ENCODE measurements at regions not wholly inside any gene's neighbourhood (a gene's known extent, or its start where the extent isn't known, plus 50 kb on each side); places are given as distances from the start of the nearest gene placed in this dataset.

- ChIA-PET POLR2A (no interaction called here), CTCF (no interaction called here)
- TF ChIP-seq, protein P1, sequence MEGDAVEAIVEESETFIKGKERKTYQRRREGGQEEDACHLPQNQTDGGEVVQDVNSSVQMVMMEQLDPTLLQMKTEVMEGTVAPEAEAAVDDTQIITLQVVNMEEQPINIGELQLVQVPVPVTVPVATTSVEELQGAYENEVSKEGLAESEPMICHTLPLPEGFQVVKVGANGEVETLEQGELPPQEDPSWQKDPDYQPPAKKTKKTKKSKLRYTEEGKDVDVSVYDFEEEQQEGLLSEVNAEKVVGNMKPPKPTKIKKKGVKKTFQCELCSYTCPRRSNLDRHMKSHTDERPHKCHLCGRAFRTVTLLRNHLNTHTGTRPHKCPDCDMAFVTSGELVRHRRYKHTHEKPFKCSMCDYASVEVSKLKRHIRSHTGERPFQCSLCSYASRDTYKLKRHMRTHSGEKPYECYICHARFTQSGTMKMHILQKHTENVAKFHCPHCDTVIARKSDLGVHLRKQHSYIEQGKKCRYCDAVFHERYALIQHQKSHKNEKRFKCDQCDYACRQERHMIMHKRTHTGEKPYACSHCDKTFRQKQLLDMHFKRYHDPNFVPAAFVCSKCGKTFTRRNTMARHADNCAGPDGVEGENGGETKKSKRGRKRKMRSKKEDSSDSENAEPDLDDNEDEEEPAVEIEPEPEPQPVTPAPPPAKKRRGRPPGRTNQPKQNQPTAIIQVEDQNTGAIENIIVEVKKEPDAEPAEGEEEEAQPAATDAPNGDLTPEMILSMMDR (IDR thresholded peaks at IDR 0.05; ENCODE audit: insufficient read depth, low read length, missing control alignments), result no peak
- DNase-seq (ENCODE audit: low read depth, low spot score), result no peak
- no peak overlapping the region for H3K4me3 ChIP-seq (ENCODE audit: low read depth, low read length)
Measured at GRCh38 chr9:115362101-115362500, 244.1 kb upstream of the TNC start.

DNA sequence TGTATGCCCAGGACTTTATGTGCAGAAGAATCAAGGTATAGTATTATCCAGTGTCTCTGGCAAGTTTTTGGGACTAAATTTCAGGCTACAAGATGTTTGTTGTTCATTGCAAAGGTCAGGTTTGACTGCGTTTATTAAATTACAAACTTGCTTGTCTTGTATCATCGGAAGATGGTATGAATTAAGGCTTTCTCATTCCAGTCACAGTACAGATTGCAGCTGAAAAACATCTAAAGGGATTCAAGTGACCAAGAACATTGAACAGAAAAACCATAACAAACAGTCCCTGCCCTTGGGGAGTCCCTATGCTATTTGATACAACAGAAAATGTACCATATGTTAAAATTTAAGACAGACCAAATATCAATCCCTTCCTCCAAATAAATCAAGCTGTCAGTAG is 244.7 kb upstream of the TNC start:
- POLR2A ChIA-PET, result no interaction called here
- CTCF ChIA-PET, result no interaction called here
- no peak overlapping the region for H3K4me3 ChIP-seq (ENCODE audit: low read depth, low read length)
- TF ChIP-seq, protein P1 (IDR thresholded peaks at IDR 0.05; ENCODE audit: insufficient read depth, low read length, missing control alignments), result no peak
- no peak for DNase-seq (ENCODE audit: low read depth, low spot score)

DNA sequence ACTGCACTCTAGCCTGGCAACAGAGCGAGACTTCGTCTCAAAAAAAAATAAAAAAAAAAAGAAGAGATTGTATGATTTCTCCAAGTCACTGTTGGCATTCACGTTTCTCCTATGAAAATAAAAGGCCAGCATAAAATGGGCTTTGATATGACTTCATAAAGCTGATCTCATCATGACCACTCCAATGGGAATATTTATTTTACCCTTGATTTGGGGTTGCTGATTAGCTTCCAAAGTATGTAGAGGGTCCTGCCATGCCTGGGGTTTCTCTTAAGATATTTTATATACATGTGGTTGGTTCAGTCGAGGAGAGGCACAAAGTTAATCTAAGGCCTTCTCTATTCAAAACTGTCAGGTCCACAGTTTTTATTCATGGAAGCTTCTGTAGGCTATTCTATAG is 247.0 kb upstream of the TNC start:
- TF ChIP-seq, protein P1 (IDR thresholded peaks at IDR 0.05; ENCODE audit: insufficient read depth, low read length, missing control alignments), result no peak
- ChIA-PET POLR2A (no interaction called here), CTCF (interaction anchor here (1.2 kb wide), 1 partner anchor 12 kb away, joined by 6 read pairs; no protein-coding TSS in a partner anchor)
- H3K4me3 ChIP-seq (ENCODE audit: low read depth, low read length), result no peak overlapping the region
- no peak for DNase-seq (ENCODE audit: low read depth, low spot score)

GRCh38 chr9:115367321-115367720 is 249.4 kb upstream of the TNC start:
- CTCF ChIA-PET, result no interaction called here
- POLR2A ChIA-PET, result interaction anchor here (0.6 kb wide), 1 partner anchor 179 kb away, joined by 3 read pairs; no protein-coding TSS in a partner anchor
- H3K4me3 ChIP-seq (ENCODE audit: low read depth, low read length), result no peak overlapping the region
- TF ChIP-seq, protein P1 (IDR thresholded peaks at IDR 0.05; ENCODE audit: insufficient read depth, low read length, missing control alignments), result no peak
- no peak for DNase-seq (ENCODE audit: low read depth, low spot score)

DNA sequence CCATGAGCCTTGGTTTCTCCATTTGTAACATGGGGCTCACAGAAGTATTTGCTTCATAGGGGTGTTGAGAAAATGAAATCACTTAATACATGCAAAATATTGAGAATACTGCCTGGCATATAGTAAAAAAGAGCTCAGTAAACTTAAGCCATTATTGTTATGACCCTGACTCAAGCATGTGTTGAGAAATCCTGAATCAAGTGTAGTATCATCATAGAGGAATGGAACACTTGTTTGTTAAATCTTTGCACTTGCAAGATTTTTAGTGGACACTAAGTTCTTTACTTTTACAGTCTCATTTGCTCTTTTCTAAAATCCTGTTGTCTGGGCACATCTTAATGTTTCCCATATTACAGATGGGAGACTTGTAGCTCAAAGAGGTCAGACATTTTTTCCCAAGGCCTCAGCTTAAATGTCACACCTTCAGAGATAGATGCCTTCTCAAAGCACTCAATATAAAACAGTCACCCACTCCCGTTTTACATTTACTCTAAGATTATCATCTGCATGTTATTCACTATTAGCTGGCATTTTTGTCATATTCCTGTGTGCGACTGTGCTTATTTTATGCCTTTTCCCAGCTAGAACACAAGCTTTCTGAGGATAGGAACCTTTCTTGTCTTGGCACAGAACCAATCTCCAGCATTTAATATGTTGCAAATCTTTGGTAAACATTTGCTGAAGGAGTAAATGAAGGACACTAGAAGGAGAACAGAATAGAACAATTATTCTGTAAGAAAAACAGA is 250.0 kb upstream of the TNC start:
- no peak overlapping the region for H3K4me3 ChIP-seq (ENCODE audit: low read depth, low read length)
- no peak for DNase-seq (ENCODE audit: low read depth, low spot score)
- TF ChIP-seq, protein P1 (IDR thresholded peaks at IDR 0.05; ENCODE audit: insufficient read depth, low read length, missing control alignments), result no peak
- ChIA-PET CTCF (interaction anchor here (0.6 kb wide), 1 partner anchor 12 kb away, joined by 3 read pairs; no protein-coding TSS in a partner anchor), POLR2A (interaction anchor here (0.6 to 1.1 kb wide), 2 partner anchors 76 to 179 kb away, joined by 3 read pairs; no protein-coding TSS in a partner anchor)

DNA sequence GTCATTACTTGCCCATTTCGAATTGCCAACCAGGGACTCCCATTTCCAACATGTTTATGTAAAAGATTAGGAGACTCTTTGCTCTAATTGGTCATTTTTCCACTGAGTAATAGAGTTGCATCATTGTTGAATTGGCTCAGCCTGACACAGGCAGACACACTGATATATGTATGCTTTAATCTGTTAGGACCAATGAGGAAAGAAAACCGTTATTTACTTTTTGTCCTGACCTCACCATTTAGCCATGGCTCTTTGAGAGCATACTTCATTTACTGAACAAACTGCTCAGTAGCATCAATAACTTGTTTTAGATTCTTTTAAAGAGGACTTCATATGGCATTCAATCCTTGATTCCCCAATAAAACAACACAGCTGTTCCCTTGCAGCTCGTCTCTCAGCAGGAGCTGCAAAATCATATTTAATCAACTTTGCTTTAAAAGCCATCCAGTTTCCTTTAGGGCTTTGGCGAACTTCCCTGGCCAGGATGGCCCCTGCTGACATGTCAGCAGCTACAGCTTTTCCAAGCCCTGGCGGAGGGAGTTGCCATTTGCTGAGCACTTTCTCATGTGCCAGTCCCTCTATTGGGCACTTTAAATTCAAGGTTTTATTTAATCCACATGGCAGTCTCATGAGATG is 251.5 kb upstream of the TNC start:
- H3K4me3 ChIP-seq (ENCODE audit: low read depth, low read length), result no peak overlapping the region
- ChIA-PET POLR2A (no interaction called here), CTCF (interaction anchor here (1.1 kb wide), 1 partner anchor 27 kb away, joined by 4 read pairs; no protein-coding TSS in a partner anchor)
- TF ChIP-seq, protein P1 (IDR thresholded peaks at IDR 0.05; ENCODE audit: insufficient read depth, low read length, missing control alignments), result no peak
- DNase-seq (ENCODE audit: low read depth, low spot score), result no peak
